SKM-1 treated with dmso at 0.1 percent for 144 hours (cell line): ENCODE measurements at regions not wholly inside any gene's neighbourhood (a gene's known extent, or its start where the extent isn't known, plus 50 kb on each side); places are given as distances from the start of the nearest gene placed in this dataset.

Experiments
- DNase-seq: peaks from one replicate; lab custom pipeline; 2025; ENCODE audit not compliant: unreplicated experiment; lab: John Stamatoyannopoulos, UW

DNA sequence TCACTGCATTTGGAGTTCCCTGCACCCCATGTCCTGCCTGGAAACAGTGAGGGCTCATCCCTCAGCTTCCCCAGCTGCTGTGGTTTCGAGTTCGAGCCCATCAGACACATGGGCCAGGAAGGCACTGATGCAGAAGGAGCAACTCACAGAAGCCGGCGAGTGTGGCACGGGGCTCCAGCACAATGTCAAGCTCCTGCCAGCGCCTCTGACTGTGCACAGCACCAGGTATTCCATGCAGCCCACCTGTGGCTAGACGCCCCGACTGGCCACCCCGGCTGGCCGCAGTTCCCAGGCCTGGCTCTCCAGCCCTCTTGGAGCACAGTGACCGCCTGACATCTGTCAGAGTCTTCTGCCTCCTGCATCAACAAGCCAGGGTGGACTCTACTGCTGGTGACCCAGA is 419.4 kb downstream of the SHANK2 start:
- no peak for DNase-seq

DNA sequence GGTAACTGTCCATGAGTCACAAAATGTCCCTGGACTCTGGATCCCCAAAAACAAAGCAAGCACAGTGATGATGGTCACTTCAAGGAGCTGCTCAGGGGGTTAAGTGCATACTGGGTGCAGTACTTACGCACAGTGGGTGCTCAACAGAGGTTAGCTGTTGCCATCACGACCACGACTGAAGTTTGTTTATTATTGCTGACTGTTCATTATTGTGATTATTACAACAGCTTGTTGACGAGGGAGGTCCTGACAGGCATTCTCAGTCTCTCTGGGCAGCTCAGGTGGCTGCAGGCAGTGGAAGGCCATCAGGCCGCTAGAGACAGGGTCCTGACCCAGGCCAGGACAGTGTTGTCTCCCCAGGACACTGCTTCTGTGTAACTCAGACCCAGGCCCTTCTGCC is 418.8 kb downstream of the SHANK2 start:
- DNase-seq = no peak

DNA sequence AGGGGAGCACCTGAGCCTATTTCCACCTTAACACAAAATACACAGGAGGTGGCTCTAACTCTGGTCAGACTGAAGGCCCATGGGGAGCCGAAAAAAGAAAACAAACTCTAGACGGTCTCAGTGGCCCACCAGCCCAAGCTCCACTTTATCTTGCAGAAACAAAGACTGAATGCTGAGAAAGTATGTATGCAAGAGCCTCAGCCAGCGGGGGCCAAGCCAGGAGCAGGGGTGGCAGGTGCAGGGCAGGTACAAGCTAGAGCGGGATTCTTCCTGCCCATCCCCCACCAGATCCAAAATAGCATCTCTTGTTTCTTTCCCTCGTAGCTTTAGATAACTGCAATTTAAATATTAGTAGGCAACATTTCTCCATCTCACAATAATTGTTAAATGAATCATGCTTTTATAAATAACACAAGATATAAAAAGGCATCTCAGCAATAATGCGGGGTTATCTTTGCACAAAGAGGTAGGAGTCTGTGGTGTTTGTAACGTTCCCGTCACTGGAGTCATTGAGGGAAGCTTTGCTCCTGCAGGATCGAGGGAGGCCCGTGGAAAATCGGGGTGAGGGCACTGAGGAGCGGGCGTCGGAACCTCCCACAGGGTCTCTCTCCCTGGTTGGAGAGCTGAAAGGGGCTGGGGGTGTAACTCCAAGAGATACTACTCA is 418.0 kb downstream of the SHANK2 start:
- no peak for DNase-seq

DNA sequence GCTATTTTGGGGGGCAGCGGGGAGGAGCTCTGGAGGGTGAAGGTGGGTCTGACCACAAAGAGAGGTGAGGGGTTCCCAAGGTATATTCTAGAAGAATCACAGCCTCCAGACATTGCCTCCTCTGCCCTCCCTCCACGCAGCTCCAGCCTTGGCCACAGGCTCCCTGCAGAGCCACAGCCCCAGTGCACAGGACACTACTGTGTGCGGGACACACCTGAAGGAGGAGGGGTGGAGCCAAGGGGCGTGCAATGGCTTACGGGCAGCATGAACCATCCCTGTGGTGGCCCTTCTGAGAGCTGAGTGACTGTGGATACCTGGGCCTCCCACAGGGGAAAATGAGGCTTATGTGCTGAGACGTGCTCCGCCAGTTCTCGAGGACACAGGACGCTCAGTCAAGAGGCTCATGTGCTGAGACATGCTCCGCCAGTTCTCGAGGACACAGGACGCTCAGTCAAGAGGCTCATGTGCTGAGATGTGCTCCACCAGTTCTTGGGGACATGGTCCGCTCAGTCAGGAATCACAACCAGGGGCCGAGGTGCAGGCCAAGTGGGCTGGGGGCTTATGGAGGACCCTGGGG is 417.3 kb downstream of the SHANK2 start:
- DNase-seq = no peak

DNA sequence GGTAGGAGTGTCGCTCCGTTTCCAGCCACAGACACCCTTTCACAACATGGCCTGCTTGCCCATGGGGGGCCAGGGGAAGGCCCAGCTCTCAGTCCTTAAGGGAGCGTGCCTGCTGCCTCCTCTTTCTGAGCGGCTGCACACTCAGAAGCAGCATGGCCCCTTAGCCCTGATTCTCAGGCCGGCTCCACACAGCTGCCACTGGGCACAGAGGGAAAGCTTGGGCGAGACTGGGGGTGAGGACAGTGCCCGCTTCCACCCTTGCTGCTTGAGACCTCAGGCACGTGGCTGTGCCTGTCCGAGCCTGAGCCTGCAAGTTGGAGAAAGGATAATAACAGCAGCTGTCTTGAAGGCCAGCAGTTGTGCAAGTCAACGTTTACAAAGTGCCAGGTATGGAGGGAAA is 416.3 kb downstream of the SHANK2 start:
- no peak for DNase-seq

DNA sequence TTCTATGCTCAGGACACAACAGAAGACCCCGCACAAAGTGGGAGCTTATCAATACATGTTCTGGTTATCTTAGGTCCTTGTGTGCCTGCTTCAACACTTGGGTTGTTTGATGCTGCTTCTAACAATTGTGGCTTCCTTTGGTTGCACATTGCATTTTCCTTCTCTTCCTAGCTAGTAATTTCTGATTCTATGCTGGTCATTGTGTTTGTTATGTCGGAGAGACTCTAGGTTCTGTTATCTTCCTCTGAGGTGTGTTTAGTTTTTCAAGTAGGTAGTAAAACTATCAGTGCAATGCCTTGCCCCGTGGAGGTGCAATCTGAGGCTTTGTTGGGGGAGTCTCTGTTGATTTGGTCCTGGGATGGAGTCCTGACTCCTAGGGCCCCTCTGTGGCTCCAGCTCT is 414.2 kb downstream of the SHANK2 start:
- no peak for DNase-seq

DNA sequence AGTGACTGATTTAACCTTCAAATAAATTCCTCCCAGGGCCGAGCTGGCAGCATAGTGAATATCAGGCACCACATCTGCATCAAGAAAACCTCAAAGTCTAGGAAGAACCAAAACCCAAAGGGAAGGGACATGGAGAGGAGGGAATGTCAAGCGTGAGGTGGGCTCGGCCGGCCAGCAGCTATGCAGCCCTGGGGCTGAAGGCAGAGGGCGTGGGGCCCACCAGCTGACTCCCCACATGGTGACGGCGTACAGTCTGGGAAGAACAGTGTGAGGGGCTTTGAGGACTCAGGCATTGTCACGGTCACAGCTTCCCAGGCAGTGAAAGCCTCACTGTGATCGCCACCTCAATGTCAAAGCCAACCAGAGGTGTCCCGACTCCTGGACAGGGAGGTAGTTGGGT is 412.5 kb downstream of the SHANK2 start:
- DNase-seq = no peak

DNA sequence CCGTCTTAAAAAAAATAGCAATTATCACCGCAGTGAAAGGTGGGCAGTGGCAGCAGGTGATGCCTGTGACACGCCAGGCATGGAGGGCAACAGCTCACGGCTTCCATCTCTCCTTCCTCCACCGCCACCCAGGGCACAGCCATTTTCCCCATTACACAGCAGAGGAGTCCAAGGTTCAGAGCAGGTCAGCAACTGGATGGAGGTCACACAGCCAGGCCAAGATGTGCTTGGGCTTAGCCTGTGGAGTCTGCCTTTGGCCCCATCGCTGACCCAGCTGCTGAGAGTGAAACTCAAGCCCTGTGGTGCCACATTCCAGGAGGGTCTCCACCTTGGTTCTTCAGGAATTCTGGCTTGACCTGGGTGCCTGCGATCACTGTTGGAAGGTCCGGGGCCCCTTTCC is 411.1 kb downstream of the SHANK2 start:
- no peak for DNase-seq

DNA sequence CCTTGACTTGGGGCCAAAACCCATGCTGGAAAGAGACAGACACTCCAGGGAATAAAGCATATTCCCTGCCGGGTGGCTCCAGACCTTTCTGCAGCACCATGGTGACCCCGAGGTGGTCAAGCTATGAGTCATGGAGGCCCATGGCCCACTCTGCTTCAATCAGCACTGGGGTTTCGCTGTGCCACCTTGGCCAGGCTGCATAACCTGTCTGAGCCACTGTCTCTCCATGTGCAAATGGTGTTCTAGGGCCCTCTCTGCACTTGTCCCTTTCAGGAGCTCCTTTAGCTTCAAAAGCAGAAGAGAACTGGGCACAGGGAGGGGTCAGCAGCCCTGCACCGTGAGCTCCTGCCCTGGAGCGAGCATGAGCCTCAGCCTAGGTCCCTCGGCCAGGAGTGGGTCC is 410.1 kb downstream of the SHANK2 start:
- no peak for DNase-seq

DNA sequence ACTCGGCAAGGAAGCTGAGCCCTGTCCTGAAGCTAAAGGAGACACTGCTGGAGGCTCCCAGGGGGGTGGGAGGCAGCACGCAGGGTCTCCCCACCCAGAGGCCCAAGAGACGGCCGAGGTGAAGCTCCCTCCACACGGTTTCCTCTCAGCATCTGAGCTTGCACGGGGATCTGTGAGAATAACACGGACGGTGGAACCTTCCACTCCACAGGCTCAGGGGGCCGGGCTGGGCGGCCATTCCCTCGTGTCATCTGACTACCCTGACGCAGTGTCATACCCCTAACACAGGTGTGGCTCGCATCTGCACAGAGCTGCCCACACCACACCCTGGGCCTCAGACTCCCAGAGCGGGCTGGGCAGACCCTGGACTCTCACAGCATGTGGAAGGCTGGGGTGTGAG is 409.7 kb downstream of the SHANK2 start:
- DNase-seq = no peak

DNA sequence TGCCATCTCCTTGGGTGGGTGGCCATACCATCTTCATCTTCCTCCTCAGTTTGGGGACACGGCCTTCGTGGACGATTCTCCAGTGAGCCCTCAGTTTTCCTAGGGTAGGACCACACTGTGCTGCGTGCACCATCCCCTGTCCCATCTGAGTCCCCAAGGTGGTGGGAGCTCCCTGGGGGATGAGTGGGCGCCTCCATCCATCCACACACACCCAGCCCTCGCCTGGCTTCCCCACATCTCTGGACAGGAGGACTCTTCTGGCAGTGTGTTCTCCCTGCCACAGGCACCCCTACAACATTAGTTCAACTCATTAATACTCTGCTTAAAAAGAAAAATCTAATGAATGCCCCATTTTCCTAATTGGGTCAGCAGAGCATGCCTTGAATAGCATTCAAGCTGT is 408.5 kb downstream of the SHANK2 start:
- DNase-seq = no peak

DNA sequence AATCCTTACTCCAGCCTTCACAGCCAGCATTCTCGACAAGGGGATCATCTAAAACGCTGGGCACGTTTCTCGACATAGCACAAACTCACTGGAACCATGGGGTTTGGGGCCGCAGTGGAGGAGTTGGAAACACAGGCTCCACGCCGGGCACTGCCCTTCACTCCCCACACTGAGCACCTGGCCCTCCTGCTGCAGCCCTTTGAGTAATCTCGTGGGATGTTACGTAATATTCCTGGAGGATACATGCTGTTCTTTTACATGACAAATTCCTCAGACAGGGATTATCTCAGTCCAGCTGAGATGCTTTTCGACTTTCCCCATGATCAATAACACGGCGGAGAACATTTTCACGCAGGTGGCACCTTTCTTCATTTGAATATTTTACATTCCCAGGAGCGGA is 408.0 kb downstream of the SHANK2 start:
- DNase-seq = no peak

DNA sequence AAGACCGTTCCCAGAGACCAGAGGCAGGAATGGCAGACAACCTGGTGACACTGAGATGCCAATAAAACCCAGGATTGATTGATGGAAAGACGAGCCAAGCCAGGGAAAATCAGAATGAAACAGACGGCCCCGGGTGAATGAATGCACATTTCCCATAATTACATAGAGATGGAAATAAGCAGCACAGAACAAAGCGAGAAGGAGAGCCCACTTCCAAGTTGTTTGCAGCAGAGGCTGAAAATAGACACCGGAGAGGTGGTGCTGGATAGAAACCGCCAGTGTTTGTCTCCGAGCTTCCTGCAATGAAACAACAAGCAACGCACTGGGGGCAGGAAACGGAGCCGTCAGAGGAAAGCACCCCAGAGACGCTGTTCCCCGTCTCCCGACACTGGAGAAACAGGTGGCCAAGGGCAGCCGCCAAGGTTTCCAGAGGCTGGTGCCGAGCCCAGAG is 406.8 kb downstream of the SHANK2 start:
- no peak for DNase-seq

DNA sequence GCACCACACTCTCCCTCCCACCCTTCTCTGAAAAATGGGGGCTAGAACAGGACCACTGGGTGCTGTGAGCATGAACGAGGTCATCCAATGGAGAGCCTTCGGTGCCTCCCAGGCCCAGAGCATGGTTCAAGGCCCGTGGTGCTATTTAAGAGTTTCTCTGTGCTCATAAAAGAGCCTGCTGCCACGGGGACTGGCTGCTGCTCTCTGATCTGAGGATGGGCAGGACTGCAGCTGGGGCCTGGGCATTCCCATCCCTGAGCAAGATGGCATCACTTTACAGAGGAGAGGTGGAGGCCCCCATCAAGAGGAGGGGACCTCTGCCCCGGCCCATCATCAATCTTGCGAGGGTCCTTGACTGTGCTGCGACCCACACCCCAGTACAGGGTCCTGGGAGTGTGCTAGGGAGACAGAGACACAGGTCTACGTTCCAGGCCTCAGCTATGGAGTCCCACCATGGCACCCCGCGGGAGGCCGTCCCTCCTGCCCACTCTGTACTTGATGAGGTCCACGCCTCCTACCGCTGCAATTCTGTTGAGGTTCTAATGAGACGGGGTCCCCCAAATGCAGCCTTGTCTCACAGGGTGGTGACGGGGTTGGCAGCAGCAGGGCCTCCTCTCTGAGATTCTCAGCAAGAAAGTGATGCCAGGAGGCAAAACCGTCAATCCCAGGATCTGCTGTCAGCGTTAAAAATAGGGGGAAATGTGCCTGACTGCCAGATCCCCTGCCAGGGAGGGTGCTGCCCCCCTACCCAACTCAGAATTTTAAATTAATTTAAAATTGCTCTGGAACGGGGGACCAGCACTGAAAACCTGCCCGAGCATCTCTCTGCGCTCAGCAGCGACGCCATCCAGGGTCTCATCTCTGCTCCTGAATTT is 405.4 kb downstream of the SHANK2 start:
- no peak for DNase-seq

DNA sequence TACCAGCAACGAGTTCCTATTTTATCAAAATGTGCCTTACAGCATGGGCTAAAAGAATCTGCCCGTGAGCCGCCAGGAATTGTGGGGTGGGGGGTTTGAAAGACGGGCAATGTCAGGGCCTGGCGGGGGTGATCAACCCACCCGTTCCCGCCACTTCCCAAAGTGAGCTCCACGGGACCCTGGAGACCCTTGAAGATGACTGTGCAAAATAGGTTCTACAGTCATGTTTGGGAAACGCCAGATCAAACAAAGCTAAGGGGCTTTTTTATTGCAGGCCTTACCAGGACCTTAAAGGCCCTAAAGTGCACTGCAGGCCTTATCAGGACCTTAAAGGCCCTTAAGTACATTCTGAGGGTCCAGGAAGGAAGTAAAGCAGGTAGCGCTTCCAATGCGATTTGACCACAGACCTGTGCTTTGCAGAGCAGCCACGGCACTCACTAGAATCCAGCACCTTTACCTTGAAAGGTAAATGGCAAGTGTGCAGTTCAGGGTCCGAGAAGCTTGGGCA is 404.1 kb downstream of the SHANK2 start:
- DNase-seq = no peak

DNA sequence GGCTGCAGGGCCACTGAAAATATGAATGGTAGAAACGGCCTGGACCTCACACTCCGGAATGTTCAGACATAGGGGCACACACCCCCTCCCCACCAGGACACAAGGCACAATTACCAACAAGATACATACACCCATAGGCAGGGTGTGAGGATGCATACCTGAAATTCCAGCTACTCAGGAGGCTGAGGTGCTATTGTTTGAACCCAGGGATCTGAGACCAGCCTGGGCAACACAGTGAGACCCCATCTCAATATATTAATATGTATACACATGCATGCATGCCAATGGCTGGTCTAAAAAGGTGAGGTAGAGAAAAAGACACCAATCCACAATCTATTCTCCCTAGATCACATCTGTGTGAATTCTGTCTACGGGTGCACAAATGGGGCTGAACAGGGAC is 403.3 kb downstream of the SHANK2 start:
- DNase-seq = no peak

DNA sequence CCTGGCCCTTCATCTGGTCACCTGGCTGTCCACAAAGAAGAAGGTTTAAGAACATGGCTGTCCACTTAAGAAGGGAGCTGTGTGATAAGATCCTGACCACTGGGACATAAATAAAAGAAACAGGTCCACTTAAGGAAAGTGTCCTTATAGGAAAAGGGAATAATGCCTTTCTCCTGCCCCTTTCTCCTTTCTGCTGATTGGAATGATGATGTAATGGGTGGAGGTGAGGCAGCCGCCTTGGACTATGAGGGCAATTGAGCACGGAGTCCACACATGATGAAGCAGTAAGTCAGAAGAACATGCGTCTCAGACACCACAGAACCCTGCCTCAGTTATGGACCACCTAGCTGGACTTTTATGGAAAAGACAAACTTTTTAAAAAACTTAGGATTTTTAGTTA is 401.1 kb downstream of the SHANK2 start:
- no peak for DNase-seq

DNA sequence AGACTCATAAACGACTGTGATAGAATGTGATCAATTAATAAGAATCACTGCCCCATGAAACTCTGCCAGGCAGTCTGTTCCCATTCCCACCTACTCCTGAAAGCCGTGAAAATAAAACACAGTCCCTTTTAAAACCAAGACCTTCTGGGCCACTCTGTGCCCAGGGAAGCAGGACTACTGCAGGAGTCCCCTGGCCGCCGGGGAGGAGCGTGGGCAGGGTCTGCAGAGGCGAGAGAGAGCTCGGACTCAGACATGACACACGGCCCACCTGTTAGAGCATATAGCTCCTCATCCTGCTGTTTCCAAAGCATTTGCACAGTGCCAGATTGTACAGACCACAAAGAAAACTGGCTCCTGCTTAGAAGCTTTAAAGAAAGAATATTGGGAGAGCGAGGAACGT is 400.5 kb downstream of the SHANK2 start:
- DNase-seq = no peak

DNA sequence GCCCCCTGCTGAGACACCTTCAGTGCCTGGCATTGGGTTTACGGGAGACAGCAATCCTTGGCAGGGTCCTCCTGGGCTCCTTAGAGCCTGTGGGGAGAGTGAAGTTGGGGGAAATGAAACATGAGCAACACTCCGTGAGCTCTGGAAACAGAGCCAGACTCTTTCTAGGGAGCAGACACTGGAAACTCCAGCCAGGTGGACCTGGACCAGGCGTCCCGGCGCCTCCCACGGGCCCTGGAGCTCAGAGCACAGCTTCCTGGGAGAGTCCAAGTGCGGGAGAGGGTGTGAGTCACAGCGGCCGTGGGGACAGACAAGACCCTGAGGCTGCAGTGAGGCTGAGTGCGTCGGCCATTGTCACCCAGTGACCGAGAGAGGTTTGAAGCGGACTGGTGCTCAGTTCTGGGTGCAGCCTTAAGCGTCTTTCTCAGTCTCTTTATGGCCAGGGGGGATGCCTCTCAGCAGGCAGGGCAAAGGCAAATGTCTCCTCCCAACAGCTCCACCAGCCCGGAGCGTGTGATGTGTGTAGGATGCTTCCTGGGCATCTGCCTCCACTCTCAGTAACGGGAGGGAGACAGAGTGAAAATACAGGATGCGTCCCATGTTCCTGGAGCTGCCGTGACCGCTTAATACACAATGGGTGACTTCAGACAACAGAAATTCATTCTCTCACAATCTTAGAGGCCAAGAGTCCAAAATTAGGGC is 399.2 kb downstream of the SHANK2 start:
- DNase-seq = no peak

DNA sequence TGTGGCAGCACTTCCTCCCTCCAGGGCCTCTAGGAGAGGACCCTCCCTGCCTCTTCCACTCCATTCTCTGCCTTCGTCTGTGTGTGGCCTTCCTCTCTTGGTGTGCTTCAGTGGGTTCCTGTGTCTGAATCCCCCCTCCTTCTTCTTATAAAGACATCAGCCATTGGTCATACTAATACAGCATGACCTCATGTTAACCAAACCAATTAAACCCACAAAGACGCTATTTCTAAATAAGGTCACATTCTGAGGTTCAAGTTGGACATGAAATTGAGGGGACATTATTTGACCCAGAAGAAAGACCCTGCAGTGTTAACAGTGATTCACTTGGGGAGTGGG is 398.6 kb downstream of the SHANK2 start:
- no peak for DNase-seq

DNA sequence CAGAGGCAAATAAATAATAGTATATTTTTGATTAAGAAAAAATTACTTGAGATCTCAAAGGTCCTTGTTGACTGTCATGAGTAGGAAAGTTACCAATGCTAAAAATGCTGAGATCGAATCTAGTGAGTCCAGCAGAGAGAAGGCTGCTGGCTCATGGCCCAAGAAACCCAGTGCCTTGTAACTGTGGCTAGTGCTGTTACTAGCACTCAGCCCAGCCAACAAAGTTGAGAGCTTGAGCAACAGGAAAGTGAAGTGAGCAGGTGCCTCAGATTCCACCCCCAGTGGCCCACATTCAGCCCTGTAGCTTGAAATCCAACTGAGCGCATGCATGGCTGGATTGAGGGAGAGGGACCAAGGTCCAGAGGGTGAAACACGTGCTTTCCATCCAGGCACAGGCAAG is 398.2 kb downstream of the SHANK2 start:
- no peak for DNase-seq
